ENCODE measurements at regions not wholly inside any gene's neighbourhood (a gene's known extent, or its start where the extent isn't known, plus 50 kb on each side); places are given as distances from the start of the nearest gene placed in this dataset.

- no peak overlapping the region for H3K27ac ChIP-seq (ENCODE audit: low read depth, low read length, poor library complexity, severe bottlenecking)
- H3K27me3 ChIP-seq (replicated peaks; ENCODE audit: insufficient read depth, low read depth, low read length, poor library complexity), result no peaks in the 10 kb centered on the region
- H3K9me3 ChIP-seq (ENCODE audit: low read depth, low read length, poor library complexity, severe bottlenecking), result no peaks in the 10 kb centered on the region
- TF ChIP-seq EZH2 (IDR thresholded peaks at IDR 0.05; ENCODE audit: borderline replicate concordance, low read depth, low read length, poor library complexity, severe bottlenecking) (no peak), CTCF (conservative IDR thresholded peaks at IDR 0.05; ENCODE audit: low read depth, low read length) (no peak)
- H3K36me3 ChIP-seq (ENCODE audit: insufficient read depth, low read length, poor library complexity, severe bottlenecking), result no peaks in the 10 kb centered on the region
- H3K4me3 ChIP-seq (ENCODE audit: low read depth, low read length, poor library complexity, severe bottlenecking), result no peak overlapping the region
- intact Hi-C loops (cut with micrococcal nuclease; ENCODE audit: unreplicated experiment), result no loop called here
- BruUV-seq (replicated peaks), result no TSS peak
- no peaks in the 10 kb centered on the region for H3K4me1 ChIP-seq (ENCODE audit: insufficient read depth, low read length, poor library complexity, severe bottlenecking)
- no peak for DNase-seq (ENCODE audit: low spot score)
- ChIA-PET POLR2A (ENCODE audit: low non-redundant PET) (interaction anchor here (0.6 kb wide), 1 partner anchor 227 kb away, joined by 4 read pairs; no protein-coding TSS in a partner anchor), CTCF (no interaction called here)
Observed at GRCh38 chr17:12514596-12514995, 151.1 kb upstream of the MYOCD start.

- no peaks in the 10 kb centered on the region for H3K4me1 ChIP-seq (ENCODE audit: insufficient read depth, low read length, poor library complexity, severe bottlenecking)
- H3K36me3 ChIP-seq (ENCODE audit: insufficient read depth, low read length, poor library complexity, severe bottlenecking), result no peaks in the 10 kb centered on the region
- no TSS peak for BruUV-seq (replicated peaks)
- TF ChIP-seq CTCF (conservative IDR thresholded peaks at IDR 0.05; ENCODE audit: low read depth, low read length), result no peak
- no peak for TF ChIP-seq EZH2 (IDR thresholded peaks at IDR 0.05; ENCODE audit: borderline replicate concordance, low read depth, low read length, poor library complexity, severe bottlenecking)
- intact Hi-C loops (cut with micrococcal nuclease; ENCODE audit: unreplicated experiment), result no loop called here
- peaks cover 3% of the 10 kb centered on the region for H3K27me3 ChIP-seq (replicated peaks; ENCODE audit: insufficient read depth, low read depth, low read length, poor library complexity)
- no peaks in the 10 kb centered on the region for H3K9me3 ChIP-seq (ENCODE audit: low read depth, low read length, poor library complexity, severe bottlenecking)
- no peak overlapping the region for H3K27ac ChIP-seq (ENCODE audit: low read depth, low read length, poor library complexity, severe bottlenecking)
- CTCF ChIA-PET, result no interaction called here
- peak; percentile 55 for DNase-seq (ENCODE audit: low spot score)
- POLR2A ChIA-PET (ENCODE audit: low non-redundant PET), result no interaction called here
- H3K4me3 ChIP-seq (ENCODE audit: low read depth, low read length, poor library complexity, severe bottlenecking), result no peak overlapping the region
Observed at GRCh38 chr17:12519956-12520594, 145.6 kb upstream of the MYOCD start.

- Histone ChIP-seq H3K27ac (ENCODE audit: low read depth, low read length, poor library complexity, severe bottlenecking) (no peak overlapping the region), H3K27me3 (replicated peaks; ENCODE audit: insufficient read depth, low read depth, low read length, poor library complexity) (peaks cover 3% of the 10 kb centered on the region), H3K36me3 (ENCODE audit: insufficient read depth, low read length, poor library complexity, severe bottlenecking) (no peaks in the 10 kb centered on the region), H3K9me3 (ENCODE audit: low read depth, low read length, poor library complexity, severe bottlenecking) (no peaks in the 10 kb centered on the region), H3K4me1 (ENCODE audit: insufficient read depth, low read length, poor library complexity, severe bottlenecking) (no peaks in the 10 kb centered on the region), H3K4me3 (ENCODE audit: low read depth, low read length, poor library complexity, severe bottlenecking) (no peak overlapping the region)
- ChIA-PET POLR2A (ENCODE audit: low non-redundant PET) (no interaction called here), CTCF (no interaction called here)
- BruUV-seq (replicated peaks), result no TSS peak
- DNase-seq (ENCODE audit: low spot score), result no peak
- TF ChIP-seq EZH2 (IDR thresholded peaks at IDR 0.05; ENCODE audit: borderline replicate concordance, low read depth, low read length, poor library complexity, severe bottlenecking) (no peak), CTCF (conservative IDR thresholded peaks at IDR 0.05; ENCODE audit: low read depth, low read length) (no peak)
- intact Hi-C loops (cut with micrococcal nuclease; ENCODE audit: unreplicated experiment), result no loop called here
Observed at GRCh38 chr17:12521416-12521815, 144.3 kb upstream of the MYOCD start.
